Activated CD8-positive, alpha-beta T cell treated with anti-CD3 and anti-CD28 coated beads, Interleukin-2, amount 10 ng/mL, durations not matched to agents 7 days and 5 days (primary cell): ENCODE measurements at regions not wholly inside any gene's neighbourhood (a gene's known extent, or its start where the extent isn't known, plus 50 kb on each side); places are given as distances from the start of the nearest gene placed in this dataset.

Source experiments
- ATAC-seq: fragments of 150-1000 bp; cut with Tn5 transposase; one replicate; pipeline ENCODE4 v1.10.0; 2021; ENCODE audit warnings: moderate library complexity
- CTCF ChIA-PET: fragments of 350-600 bp; sonication (Branson Sonifier 250); formaldehyde crosslinking; loops from one replicate; lab custom pipeline; 2021; ENCODE audit warnings: antibody characterized with exemption; lab: Charles Lee
- POLR2A ChIA-PET: fragments of 350-600 bp; sonication (Branson Sonifier 250); formaldehyde crosslinking; loops from one replicate; lab custom pipeline; 2021; ENCODE audit warnings: antibody characterized with exemption; lab: Charles Lee
- DNase-seq: peaks from one replicate; pipeline ENCODE4 v3.0.0-alpha.2; 2020
- H3K27ac Mint-ChIP-seq: one replicate; pipeline ENCODE4 v1.8.0; 2021; ENCODE audit warnings: mild to moderate bottlenecking, mixed read lengths
- H3K27me3 Mint-ChIP-seq: one replicate; pipeline ENCODE4 v1.8.0; 2021; ENCODE audit warnings: low read depth, mixed read lengths
- H3K36me3 Mint-ChIP-seq: one replicate; pipeline ENCODE4 v1.8.0; 2021; ENCODE audit warnings: low read depth, mixed read lengths
- H3K4me1 Mint-ChIP-seq: one replicate; pipeline ENCODE4 v1.8.0; 2021; ENCODE audit warnings: low read depth, mixed read lengths
- H3K4me3 Mint-ChIP-seq: one replicate; pipeline ENCODE4 v1.8.0; 2021; ENCODE audit warnings: mild to moderate bottlenecking, mixed read lengths
- H3K9me3 Mint-ChIP-seq: one replicate; pipeline ENCODE4 v1.8.0; 2022; ENCODE audit warnings: mixed read lengths; ENCODE audit not compliant: insufficient read depth

- ChIA-PET CTCF (no interaction called here), POLR2A (no interaction called here)
- Mint-ChIP-seq H3K27me3 (peaks cover 1% of the 10 kb centered on the region), H3K9me3 (no peaks in the 10 kb centered on the region), H3K27ac (no peak overlapping the region), H3K36me3 (no peaks in the 10 kb centered on the region), H3K4me3 (no peak overlapping the region), H3K4me1 (no peaks in the 10 kb centered on the region)
- ATAC-seq (no peak), DNase-seq (no peak)
These were observed 99.4 kb downstream of the SALL1 start for GRCh38 chr16:51051671-51052070.

- Mint-ChIP-seq H3K4me1 (no peaks in the 10 kb centered on the region), H3K36me3 (no peaks in the 10 kb centered on the region), H3K4me3 (no peak overlapping the region), H3K27me3 (peaks cover 1% of the 10 kb centered on the region), H3K9me3 (no peaks in the 10 kb centered on the region), H3K27ac (no peak overlapping the region)
- CTCF ChIA-PET, result no interaction called here
- ATAC-seq, result no peak
- DNase-seq, result no peak
- POLR2A ChIA-PET, result no interaction called here
These were observed 100.7 kb downstream of the SALL1 start for GRCh38 chr16:51050377-51050706.

GRCh38 chr16:51049678-51050376 lies 101.2 kb downstream of the SALL1 start:
- Mint-ChIP-seq H3K9me3 (no peaks in the 10 kb centered on the region), H3K4me1 (no peaks in the 10 kb centered on the region), H3K4me3 (no peak overlapping the region), H3K27me3 (peaks cover 1% of the 10 kb centered on the region), H3K36me3 (no peaks in the 10 kb centered on the region), H3K27ac (no peak overlapping the region)
- ATAC-seq (no peak), DNase-seq (no peak)
- CTCF ChIA-PET, result no interaction called here
- POLR2A ChIA-PET, result no interaction called here

- ChIA-PET CTCF (no interaction called here), POLR2A (no interaction called here)
- Mint-ChIP-seq H3K27me3 (peaks cover 1% of the 10 kb centered on the region), H3K36me3 (no peaks in the 10 kb centered on the region), H3K9me3 (no peaks in the 10 kb centered on the region), H3K4me3 (no peak overlapping the region), H3K27ac (no peak overlapping the region), H3K4me1 (no peaks in the 10 kb centered on the region)
- DNase-seq, result no peak
- no peak for ATAC-seq
These were observed 101.8 kb downstream of the SALL1 start for GRCh38 chr16:51049276-51049675.

- Mint-ChIP-seq H3K4me1 (no peaks in the 10 kb centered on the region), H3K4me3 (no peak overlapping the region), H3K36me3 (no peaks in the 10 kb centered on the region), H3K9me3 (no peaks in the 10 kb centered on the region), H3K27me3 (peaks cover 1% of the 10 kb centered on the region), H3K27ac (no peak overlapping the region)
- ATAC-seq (no peak), DNase-seq (no peak)
- ChIA-PET CTCF (no interaction called here), POLR2A (no interaction called here)
These were observed 102.5 kb downstream of the SALL1 start for GRCh38 chr16:51048544-51048943.

- H3K9me3 Mint-ChIP-seq, result no peaks in the 10 kb centered on the region
- no peak overlapping the region for H3K4me3 Mint-ChIP-seq
- POLR2A ChIA-PET, result no interaction called here
- ATAC-seq (no peak), DNase-seq (no peak)
- H3K4me1 Mint-ChIP-seq, result no peaks in the 10 kb centered on the region
- CTCF ChIA-PET, result no interaction called here
- H3K36me3 Mint-ChIP-seq, result no peaks in the 10 kb centered on the region
- H3K27me3 Mint-ChIP-seq, result no peaks in the 10 kb centered on the region
- no peak overlapping the region for H3K27ac Mint-ChIP-seq
These were observed 105.3 kb downstream of the SALL1 start for GRCh38 chr16:51045794-51046193.

- Mint-ChIP-seq H3K4me3 (no peak overlapping the region), H3K27ac (no peak overlapping the region), H3K27me3 (no peaks in the 10 kb centered on the region), H3K9me3 (no peaks in the 10 kb centered on the region), H3K4me1 (no peaks in the 10 kb centered on the region), H3K36me3 (no peaks in the 10 kb centered on the region)
- DNase-seq (no peak), ATAC-seq (no peak)
- ChIA-PET POLR2A (no interaction called here), CTCF (no interaction called here)
These were observed 105.9 kb downstream of the SALL1 start for GRCh38 chr16:51045186-51045585.

- POLR2A ChIA-PET, result no interaction called here
- H3K9me3 Mint-ChIP-seq, result no peaks in the 10 kb centered on the region
These were observed 109.5 kb downstream of the SALL1 start for GRCh38 chr16:51041546-51041945.

GRCh38 chr16:51040637-51041036 lies 110.4 kb downstream of the SALL1 start:
- Mint-ChIP-seq H3K9me3 (no peaks in the 10 kb centered on the region), H3K36me3 (no peaks in the 10 kb centered on the region), H3K27ac (no peak overlapping the region), H3K27me3 (no peaks in the 10 kb centered on the region), H3K4me1 (no peaks in the 10 kb centered on the region), H3K4me3 (no peak overlapping the region)
- CTCF ChIA-PET, result no interaction called here
- DNase-seq (no peak), ATAC-seq (no peak)
- POLR2A ChIA-PET, result no interaction called here

More at GRCh38 chr16:51041546-51041945, 109.5 kb downstream of the SALL1 start:
- CTCF ChIA-PET, result no interaction called here
- Mint-ChIP-seq H3K27me3 (no peaks in the 10 kb centered on the region), H3K4me3 (no peak overlapping the region), H3K36me3 (no peaks in the 10 kb centered on the region), H3K4me1 (no peaks in the 10 kb centered on the region), H3K27ac (no peak overlapping the region)
- no peak for ATAC-seq
- DNase-seq, result no peak

GRCh38 chr16:51039638-51040331 lies 111.3 kb downstream of the SALL1 start:
- ChIA-PET CTCF (interaction anchor here (0.6 kb wide), 1 partner anchor 47 kb away, joined by 3 read pairs; no protein-coding TSS in a partner anchor), POLR2A (no interaction called here)
- H3K4me1 Mint-ChIP-seq, result no peaks in the 10 kb centered on the region
- no peaks in the 10 kb centered on the region for H3K36me3 Mint-ChIP-seq
- no peaks in the 10 kb centered on the region for H3K9me3 Mint-ChIP-seq
- ATAC-seq, result no peak
- no peak overlapping the region for H3K27ac Mint-ChIP-seq
- DNase-seq, result no peak
- H3K27me3 Mint-ChIP-seq, result no peaks in the 10 kb centered on the region
- no peak overlapping the region for H3K4me3 Mint-ChIP-seq

- Mint-ChIP-seq H3K9me3 (no peaks in the 10 kb centered on the region), H3K4me3 (no peak overlapping the region), H3K36me3 (no peaks in the 10 kb centered on the region), H3K27me3 (no peaks in the 10 kb centered on the region), H3K27ac (no peak overlapping the region), H3K4me1 (no peaks in the 10 kb centered on the region)
- ATAC-seq (no peak), DNase-seq (no peak)
- ChIA-PET POLR2A (no interaction called here), CTCF (no interaction called here)
These were observed 115.4 kb downstream of the SALL1 start for GRCh38 chr16:51035711-51036110.

- no peak overlapping the region for H3K4me3 Mint-ChIP-seq
- no peaks in the 10 kb centered on the region for H3K4me1 Mint-ChIP-seq
- ChIA-PET CTCF (no interaction called here), POLR2A (no interaction called here)
- no peaks in the 10 kb centered on the region for H3K27me3 Mint-ChIP-seq
- H3K9me3 Mint-ChIP-seq, result no peaks in the 10 kb centered on the region
- H3K27ac Mint-ChIP-seq, result no peak overlapping the region
- ATAC-seq, result no peak
- no peak for DNase-seq
- no peaks in the 10 kb centered on the region for H3K36me3 Mint-ChIP-seq
These were observed 116.0 kb downstream of the SALL1 start for GRCh38 chr16:51035110-51035498.
